ENCODE measurements at regions not wholly inside any gene's neighbourhood (a gene's known extent, or its start where the extent isn't known, plus 50 kb on each side); places are given as distances from the start of the nearest gene placed in this dataset.

- DNase-seq: no peak
Measured at GRCh38 chr1:36743286-36744005, 260.7 kb upstream of the CSF3R start.

DNA sequence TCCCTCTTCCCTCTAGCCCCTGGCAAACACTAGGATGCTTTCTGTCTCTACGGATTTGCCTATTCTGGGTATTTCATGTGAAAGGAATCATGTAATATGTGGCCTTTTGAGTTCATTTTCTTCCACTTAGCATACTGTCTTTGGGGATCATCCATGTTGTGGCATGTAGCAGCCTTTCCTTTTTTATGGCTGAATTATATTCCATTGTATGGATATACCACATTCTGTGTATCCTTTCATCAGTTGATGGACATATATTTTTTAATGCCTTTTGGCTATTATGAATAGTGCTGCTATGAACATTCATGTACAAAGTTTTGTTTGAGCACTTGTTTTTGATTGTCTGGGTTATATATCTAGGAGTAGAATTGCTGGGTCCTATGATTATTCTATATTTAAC lies 258.4 kb upstream of the CSF3R start:
- no peak for DNase-seq

DNA sequence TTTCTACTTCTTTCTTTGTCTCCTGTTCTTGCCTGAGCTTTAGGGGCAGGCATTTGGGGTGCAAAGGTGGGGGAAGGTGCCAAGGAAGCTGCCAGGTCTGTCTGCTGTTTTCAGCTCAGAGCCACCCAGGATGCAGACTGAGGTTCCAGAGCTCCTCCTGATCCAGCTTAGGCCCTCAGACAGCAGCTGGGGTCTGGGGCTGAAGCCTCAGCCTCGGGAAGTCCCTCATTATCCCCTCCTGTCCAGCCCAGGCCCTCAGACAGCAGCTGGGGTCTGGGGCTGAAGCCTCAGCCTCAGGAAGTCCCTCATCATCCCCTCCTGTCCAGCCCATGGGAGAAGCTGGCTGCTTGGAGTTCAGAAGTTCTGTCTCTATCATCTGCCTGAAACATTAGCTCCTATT lies 257.7 kb upstream of the CSF3R start:
- DNase-seq: no peak

GRCh38 chr1:36739703-36740289 lies 257.1 kb upstream of the CSF3R start:
- no peak for DNase-seq

DNA sequence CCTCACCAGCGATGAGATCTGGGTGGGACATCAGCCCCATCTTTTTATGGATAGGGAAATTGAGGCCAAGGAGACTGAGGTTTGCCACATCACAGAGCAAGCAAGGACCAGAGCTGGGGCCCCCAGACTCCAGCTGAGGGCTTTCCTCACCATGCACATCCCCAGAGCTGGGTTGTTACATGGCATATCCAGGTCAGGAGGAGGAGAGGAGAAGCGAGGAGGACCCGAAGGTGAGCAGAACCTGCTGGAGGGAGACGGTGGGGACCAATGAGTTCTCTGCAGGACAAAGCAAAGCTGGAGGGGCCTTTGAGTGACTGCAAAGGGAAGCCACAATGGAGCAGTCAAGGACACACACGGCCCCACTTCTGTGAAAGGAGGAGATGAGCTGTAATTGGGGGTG lies 255.5 kb upstream of the CSF3R start:
- DNase-seq: no peak

- DNase-seq: no peak
Measured at GRCh38 chr1:36737767-36738166, 255.1 kb upstream of the CSF3R start.

DNA sequence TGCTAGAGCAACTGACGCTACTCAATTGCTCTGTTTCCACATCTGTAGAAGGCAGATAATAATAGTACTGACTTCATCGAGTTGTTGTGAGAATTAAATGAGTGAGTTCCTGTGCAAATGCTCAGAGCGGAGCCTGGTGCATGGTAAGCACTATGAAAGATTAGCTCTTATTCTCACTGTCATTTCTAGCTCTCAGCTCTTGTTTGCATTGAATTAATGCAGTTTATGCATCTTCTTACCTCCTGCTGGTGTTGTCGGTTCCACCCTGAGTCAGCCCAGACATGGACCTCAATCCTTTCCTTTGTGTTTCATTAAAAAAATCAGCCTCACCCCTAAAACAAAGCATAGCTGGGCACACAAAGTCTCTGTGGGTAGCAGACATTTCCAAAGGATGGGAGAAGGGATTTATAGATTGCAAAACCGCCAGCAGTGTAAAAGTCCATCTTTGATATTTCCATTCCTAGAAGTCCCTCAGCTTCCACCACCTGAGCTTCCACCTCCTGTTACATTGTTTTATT lies 254.4 kb upstream of the CSF3R start:
- no peak for DNase-seq

- no peak for DNase-seq
Measured at GRCh38 chr1:36735939-36736730, 253.4 kb upstream of the CSF3R start.

- no peak for DNase-seq
Measured at GRCh38 chr1:36735436-36735835, 252.7 kb upstream of the CSF3R start.

GRCh38 chr1:36734356-36734755 lies 251.6 kb upstream of the CSF3R start:
- no peak for DNase-seq

DNA sequence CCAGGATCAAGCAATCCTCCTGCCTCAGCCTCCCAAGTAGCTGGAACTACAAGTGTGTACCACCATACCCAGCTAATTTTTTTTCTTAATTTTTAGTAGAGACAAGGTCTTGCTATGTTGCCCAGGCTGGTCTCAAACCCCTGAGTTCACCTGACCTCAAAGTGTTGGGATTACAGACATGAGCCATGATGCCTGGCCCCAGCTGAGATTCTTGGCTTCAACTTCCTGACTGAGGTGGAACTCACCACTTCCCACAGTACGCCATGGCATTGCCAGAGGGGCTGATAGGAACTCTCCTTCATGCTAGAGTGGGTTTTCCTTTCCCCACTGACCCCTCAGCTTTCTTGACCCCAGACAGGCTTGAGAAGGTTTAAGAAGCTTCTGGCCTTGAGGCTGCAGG lies 251.0 kb upstream of the CSF3R start:
- DNase-seq: no peak

GRCh38 chr1:36732015-36732356 lies 249.3 kb upstream of the CSF3R start:
- no peak for DNase-seq

DNA sequence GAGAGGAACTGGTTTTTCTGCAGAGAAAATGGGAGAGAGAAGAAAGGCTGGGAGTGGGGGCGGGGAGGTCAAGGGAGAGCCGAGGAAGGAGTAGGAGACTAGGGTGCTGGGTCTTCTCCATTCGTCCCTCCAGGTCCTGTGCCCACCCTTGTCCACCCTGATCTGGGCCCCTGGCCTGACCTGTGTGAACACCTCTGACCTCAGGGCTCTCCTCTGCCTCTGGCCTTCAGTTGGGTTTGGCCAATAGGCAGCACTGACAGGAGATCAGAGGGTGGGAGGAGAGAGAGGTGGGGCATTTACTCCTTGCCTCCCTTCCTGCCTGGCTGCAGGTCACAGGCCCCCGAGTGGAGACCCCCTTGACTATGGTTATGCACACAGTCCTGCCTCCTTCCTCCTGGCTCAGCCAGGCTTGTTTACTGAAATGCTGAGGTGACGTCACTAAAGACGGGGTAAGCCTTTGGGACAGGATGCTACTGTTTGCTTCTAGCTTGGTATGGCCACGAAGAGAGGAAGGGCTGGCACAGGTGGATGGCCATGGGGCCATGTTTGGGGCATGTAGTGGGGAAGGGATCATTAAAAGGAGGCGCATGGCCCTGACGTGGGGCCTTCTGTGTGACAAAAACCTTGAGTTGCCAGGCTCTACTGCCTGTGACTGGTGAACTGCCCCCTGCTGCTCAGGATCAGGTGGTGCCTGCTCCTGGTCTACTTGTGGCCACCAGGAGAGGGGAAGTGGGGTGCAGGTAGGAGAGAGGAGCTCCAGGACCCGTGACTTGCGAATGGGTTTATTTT lies 248.7 kb upstream of the CSF3R start:
- DNase-seq: no peak

GRCh38 chr1:36730599-36730998 lies 247.9 kb upstream of the CSF3R start:
- DNase-seq: no peak

GRCh38 chr1:36729716-36730510 lies 247.2 kb upstream of the CSF3R start:
- DNase-seq: no peak

DNA sequence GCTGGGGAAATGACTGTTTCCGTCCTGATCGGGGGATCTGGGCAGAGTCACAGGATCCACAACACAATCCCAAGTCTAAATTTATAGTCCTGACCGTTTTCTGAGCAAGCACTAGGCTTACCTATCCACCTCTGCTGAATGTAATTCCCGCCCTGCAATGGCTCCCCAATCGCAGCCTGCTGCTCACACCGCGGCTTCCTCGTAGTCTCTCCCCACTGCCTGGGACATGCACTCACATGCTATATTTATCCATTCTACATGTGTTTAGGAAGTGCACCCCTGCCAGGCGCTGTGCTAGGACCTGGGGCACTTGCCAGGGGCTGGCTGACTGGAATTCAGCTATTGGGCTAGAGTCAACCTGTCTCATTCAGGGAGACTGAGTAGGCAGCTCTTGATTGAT lies 246.6 kb upstream of the CSF3R start:
- no peak for DNase-seq

- no peak for DNase-seq
Measured at GRCh38 chr1:36728846-36729245, 246.1 kb upstream of the CSF3R start.

- DNase-seq: no peak
Measured at GRCh38 chr1:36728051-36728450, 245.3 kb upstream of the CSF3R start.

DNA sequence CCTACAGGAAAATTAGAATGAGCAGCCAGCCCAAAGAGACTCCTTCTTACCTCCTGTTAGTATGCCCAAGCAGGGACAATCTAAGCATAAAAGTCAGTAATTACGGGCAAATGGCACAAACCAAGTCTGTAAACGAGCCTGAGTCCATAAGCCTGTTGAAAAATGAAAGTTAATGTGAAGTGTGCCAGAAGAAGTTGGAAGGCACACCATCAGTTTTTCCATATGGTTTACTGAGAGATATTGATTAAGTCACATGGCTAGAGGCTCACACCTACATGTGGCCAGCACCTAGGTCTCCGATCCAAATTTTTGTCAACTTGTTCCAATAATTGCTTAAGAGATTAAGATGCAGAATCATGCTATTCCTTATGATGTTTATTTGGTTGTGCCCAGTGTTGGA lies 242.4 kb upstream of the CSF3R start:
- no peak for DNase-seq

DNA sequence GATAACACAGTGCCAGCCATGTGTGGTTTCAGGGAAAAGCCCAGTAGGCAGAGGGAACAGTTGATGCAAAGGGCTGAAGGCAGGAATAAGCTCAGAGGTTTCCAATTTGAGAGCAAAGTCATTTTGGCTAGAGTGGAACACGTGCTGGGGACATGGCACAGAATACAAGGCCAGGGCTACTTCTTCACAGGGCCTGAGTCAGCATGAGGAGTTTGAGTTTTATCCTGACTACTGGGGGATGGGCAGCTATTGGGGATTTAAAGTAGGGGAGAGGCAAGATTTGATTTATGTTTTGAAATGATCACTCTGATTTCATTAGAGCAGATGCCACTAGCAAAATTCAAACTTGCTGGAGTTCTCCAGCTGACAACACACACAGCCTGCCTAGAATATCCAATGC lies 241.1 kb upstream of the CSF3R start:
- no peak for DNase-seq

- no peak for DNase-seq
Measured at GRCh38 chr1:36722871-36723270, 240.2 kb upstream of the CSF3R start.

DNA sequence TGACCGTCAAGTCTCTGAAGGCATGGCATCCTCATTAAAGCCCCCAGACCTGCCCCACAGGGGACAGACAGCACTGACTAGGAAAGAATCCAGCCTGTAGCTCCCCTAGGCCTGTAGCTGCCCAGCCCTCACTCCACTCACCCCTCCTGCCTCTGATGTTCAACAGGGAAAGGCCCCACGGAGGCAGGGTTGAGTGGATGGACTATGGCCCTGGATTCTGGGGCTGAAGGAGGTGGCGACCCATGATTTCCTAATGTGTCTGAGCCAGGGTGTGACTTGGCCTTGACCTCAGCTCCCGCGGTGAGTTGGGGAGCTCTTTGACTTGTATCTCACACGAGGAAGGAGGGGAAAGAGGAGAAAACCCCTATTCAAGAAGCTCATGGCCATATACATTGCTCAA lies 238.5 kb upstream of the CSF3R start:
- no peak for DNase-seq

Measured in activated CD4-positive, alpha-beta T cell treated with anti-CD3 and anti-CD28 coated beads for 1 hour (primary cell).